Parathyroid adenoma (tissue), 2 donors: ENCODE measurements at regions not wholly inside any gene's neighbourhood (a gene's known extent, or its start where the extent isn't known, plus 50 kb on each side); places are given as distances from the start of the nearest gene placed in this dataset.

Source experiments
- H2AFZ ChIP-seq: fragments of 300-600 bp; sonication (generic); one replicate; pipeline ENCODE4 v1.7.0; 2017; ENCODE audit warnings: antibody characterized with exemption, mild to moderate bottlenecking
- H3K27ac ChIP-seq: fragments of 300-600 bp; sonication (generic); one replicate; pipeline ENCODE4 v1.7.0; 2017
- H3K27me3 ChIP-seq: fragments of 300-600 bp; sonication (generic); one replicate; pipeline ENCODE4 v1.7.0; 2017; ENCODE audit warnings: low read length; ENCODE audit not compliant: control insufficient read depth, insufficient read depth
- H3K36me3 ChIP-seq: fragments of 300-600 bp; sonication (generic); one replicate; pipeline ENCODE4 v1.7.0; 2017; ENCODE audit warnings: low read length; ENCODE audit not compliant: control insufficient read depth, insufficient read depth
- H3K4me1 ChIP-seq: fragments of 300-600 bp; sonication (generic); one replicate; pipeline ENCODE4 v1.7.0; 2017; ENCODE audit warnings: control low read depth
- H3K4me2 ChIP-seq: fragments of 300-600 bp; sonication (generic); one replicate; pipeline ENCODE4 v1.7.0; 2017; ENCODE audit warnings: low read length
- H3K4me3 ChIP-seq: fragments of 300-600 bp; sonication (generic); one replicate; pipeline ENCODE4 v1.7.0; 2017; ENCODE audit warnings: low read depth, low read length
- H3K79me2 ChIP-seq: fragments of 300-600 bp; sonication (generic); one replicate; pipeline ENCODE4 v1.7.0; 2017; ENCODE audit warnings: control low read depth
- H3K9ac ChIP-seq: fragments of 300-600 bp; sonication (generic); one replicate; pipeline ENCODE4 v1.7.0; 2017; ENCODE audit warnings: mild to moderate bottlenecking
- H3K9me3 ChIP-seq: fragments of 300-600 bp; sonication (generic); one replicate; pipeline ENCODE4 v1.7.0; 2017; ENCODE audit warnings: low read length; ENCODE audit not compliant: control insufficient read depth
- CTCF ChIP-seq: fragments of 300-600 bp; sonication (generic); IDR thresholded peaks from one replicate; pipeline ENCODE4 v1.7.0; 2017; ENCODE audit warnings: antibody characterized with exemption, mild to moderate bottlenecking
- donor health status: primary hyperparathyroidism.

DNA sequence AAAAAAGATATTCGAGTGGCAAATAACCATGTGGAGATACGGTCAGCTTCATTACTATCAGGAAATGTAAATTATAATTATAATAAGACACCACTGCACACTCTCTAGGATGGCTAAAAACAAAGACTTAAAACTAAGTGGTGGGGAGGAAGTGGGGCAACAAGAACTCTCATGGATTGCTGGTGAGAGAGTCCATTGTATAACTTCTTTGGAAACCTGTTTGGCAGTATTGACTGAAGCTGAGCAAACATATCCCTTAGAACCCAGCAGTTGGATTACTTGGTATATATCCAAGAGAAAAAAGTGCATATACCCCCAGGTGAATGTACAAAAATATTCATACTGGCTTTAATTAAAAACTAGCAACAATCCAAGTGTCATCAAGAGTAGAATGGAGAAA lies 133.7 kb upstream of the CTBP2 start:
- H3K4me2 ChIP-seq: no peak overlapping the region
- no peaks in the 10 kb centered on the region for H3K27me3 ChIP-seq
- no peaks in the 10 kb centered on the region for H3K4me1 ChIP-seq
- H3K79me2 ChIP-seq: no peaks in the 10 kb centered on the region
- H3K4me3 ChIP-seq: no peak overlapping the region
- H3K36me3 ChIP-seq: no peaks in the 10 kb centered on the region
- no peak overlapping the region for H2AFZ ChIP-seq
- no peaks in the 10 kb centered on the region for H3K9me3 ChIP-seq
- no peak overlapping the region for H3K9ac ChIP-seq
- no peak for TF ChIP-seq CTCF
- no peak overlapping the region for H3K27ac ChIP-seq

DNA sequence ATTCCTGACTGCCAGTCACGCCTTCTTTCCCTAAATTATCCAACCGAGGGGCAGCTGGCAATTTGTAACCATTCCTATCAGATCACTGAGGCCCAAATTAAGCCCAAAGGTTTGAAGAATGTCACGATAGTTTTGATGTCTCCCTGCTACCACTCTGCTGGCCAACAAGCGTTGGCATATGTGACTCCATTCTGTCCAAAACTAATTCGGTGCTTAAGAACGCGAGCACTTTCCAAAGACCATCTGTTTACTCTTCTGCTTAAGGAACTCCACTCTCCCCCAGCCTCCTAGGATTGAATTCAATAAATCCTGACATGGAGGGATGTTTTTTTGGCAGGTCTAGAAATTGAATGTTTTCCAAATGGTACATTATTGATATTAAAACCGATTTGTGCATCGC lies 131.5 kb upstream of the CTBP2 start:
- no peaks in the 10 kb centered on the region for H3K27me3 ChIP-seq
- H3K27ac ChIP-seq: no peak overlapping the region
- no peaks in the 10 kb centered on the region for H3K36me3 ChIP-seq
- H3K9ac ChIP-seq: no peak overlapping the region
- H3K4me3 ChIP-seq: no peak overlapping the region
- no peaks in the 10 kb centered on the region for H3K79me2 ChIP-seq
- TF ChIP-seq CTCF: no peak
- H2AFZ ChIP-seq: no peak overlapping the region
- H3K4me1 ChIP-seq: no peaks in the 10 kb centered on the region
- no peaks in the 10 kb centered on the region for H3K9me3 ChIP-seq
- H3K4me2 ChIP-seq: no peak overlapping the region

GRCh38 chr10:125289461-125289860 lies 129.1 kb upstream of the CTBP2 start:
- H3K4me1 ChIP-seq: no peaks in the 10 kb centered on the region
- H3K27ac ChIP-seq: no peak overlapping the region
- no peak for TF ChIP-seq CTCF
- no peak overlapping the region for H2AFZ ChIP-seq
- H3K4me3 ChIP-seq: no peak overlapping the region
- no peak overlapping the region for H3K4me2 ChIP-seq
- H3K9me3 ChIP-seq: no peaks in the 10 kb centered on the region
- no peaks in the 10 kb centered on the region for H3K27me3 ChIP-seq
- H3K79me2 ChIP-seq: no peaks in the 10 kb centered on the region
- H3K9ac ChIP-seq: no peak overlapping the region
- no peaks in the 10 kb centered on the region for H3K36me3 ChIP-seq

DNA sequence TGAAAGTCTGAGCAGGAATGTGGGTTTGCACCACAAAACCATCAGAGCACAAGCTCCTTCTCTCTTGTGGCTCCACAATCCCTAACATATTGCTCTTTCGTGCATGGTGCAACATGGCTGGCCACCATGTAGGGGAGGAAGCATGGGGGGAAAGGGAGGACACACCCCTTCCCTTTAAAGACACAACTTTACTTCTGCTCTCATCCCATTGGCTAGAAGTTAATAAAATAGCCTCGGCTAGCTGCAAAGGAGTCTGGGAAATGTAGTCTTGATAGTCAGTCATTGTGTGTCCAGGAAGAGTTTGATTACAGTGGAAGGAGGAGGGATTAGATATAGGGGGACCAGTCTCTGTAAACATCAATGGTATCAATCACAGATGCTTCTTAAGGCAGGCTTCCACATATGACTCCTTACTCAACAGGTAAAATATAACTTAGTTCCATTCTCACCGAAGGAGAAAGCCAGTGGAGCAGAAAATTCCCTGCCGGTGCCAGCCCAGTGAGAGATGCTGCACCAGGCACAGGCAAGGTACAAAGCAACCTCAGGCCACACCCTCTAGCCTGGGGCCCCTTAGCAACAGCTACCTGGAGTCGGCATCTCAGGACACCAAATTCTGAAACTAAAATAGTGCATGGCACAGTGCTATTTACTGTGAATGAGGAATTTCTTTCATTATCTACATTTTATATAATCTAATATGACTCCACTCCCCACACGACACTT lies 124.7 kb upstream of the CTBP2 start:
- no peak overlapping the region for H3K27ac ChIP-seq

More for the DNA sequence above, 124.7 kb upstream of the CTBP2 start:
- no peak for TF ChIP-seq CTCF
- Histone ChIP-seq H3K27me3 (no peaks in the 10 kb centered on the region), H3K9me3 (no peaks in the 10 kb centered on the region), H3K9ac (no peak overlapping the region), H3K79me2 (no peaks in the 10 kb centered on the region), H3K4me2 (no peak overlapping the region), H3K4me1 (no peaks in the 10 kb centered on the region), H3K36me3 (no peaks in the 10 kb centered on the region), H3K4me3 (no peak overlapping the region), H2AFZ (no peak overlapping the region)
